ENCODE measurements at regions not wholly inside any gene's neighbourhood (a gene's known extent, or its start where the extent isn't known, plus 50 kb on each side); places are given as distances from the start of the nearest gene placed in this dataset.

DNA sequence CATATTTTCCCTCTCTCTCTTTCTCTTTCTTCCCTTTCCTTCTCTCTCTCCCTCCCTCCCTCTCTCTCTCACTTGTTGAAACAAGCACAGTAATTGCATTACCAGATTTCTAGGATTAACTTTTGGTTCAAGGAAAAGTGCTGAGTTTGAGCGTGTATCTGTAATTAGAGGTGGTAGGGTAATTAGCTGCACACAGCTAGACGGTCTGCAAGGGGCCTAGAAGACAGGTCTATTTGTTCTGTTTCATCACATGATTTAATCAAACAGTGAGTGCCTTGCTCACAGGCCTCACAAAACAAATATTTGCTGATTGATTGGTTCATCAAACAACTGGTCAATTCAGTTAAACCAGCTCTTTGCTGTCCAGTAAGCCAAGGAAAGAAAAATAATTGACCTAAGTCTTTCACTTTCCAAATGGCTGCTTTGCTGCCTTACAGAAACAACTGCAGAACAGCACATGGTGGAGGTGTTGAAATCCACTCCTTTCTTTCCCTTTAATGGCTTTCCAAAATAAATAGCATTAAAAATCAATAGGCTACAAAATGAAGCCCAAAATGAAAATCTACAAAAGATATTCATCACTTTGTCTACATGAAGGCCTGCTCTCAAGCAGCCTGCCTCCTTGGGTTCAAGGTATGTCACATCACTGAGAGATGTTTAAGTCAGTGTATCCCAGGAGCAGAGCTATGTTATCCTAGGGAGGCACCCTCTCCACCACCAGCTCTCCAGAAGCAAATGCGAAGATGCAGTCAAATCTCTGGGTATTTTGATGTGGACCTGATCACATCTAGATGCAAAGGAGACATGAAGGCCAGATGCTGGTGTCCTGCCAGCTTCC is 264.4 kb upstream of the SIX2 start:
- DNase-seq = peak; percentile 90

DNA sequence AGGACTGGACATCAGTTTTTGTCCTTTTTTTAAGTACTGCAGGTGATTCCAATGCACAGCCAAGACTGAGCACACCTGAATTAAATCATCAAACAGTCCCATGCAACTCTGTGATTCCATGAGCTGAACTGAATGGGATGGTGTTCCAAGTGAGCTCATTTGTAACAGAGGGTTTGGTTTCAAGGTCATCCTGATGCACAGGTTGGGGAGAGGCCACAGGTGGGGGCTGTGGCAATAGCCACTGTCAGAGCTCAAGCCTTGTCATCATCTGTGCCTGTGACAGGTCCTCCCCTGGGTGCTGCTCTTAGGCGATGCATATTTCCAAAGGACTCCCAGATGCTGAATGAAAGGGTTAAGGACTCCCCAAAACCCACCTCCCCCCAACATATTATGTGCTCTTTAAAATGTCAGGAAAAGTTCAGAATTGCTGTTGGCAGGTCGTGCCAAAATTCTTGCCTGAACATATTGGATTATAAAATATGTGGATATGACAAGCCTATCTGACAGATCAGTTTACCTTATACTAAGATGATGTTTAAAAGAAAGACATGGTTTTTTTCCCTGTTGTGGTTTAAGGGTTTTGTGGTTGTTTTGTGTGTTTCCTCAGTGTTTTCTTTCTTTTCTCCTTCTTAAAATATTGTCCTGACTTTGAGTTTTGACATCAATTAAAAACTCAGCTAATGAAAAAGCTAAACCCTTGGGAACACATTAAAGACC is 263.5 kb upstream of the SIX2 start:
- DNase-seq = no peak

DNA sequence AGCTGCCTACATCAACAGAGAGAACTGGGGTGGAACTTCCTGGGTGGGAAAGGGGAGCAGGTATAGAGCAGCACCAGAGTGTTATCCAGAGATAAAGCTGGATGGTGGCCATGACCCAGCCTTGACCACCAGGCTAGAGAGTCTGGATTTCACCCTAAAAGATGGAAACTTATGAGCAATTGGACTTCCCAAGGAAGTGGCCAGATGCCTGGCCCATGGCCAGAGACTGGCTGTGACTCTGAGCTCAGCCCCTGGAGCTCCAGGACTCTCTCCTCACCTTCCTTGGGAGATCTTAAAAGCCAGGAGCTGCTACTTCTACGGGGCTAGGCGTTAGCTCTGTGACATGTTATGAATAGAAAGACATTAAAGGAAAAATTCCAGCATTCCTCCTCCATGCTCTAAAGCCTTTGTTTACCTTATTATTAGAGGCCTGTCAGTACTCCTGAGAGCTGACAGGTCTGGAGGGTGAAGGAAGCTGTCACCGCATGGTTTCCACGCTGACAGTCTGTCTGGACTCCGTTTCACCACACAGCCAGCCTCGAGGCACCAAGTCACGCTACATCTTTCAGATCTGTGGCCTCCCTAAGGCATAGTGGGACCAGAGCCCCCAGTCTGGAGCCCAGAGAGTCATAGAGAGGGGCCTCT is 260.0 kb upstream of the SIX2 start:
- no peak for DNase-seq

DNA sequence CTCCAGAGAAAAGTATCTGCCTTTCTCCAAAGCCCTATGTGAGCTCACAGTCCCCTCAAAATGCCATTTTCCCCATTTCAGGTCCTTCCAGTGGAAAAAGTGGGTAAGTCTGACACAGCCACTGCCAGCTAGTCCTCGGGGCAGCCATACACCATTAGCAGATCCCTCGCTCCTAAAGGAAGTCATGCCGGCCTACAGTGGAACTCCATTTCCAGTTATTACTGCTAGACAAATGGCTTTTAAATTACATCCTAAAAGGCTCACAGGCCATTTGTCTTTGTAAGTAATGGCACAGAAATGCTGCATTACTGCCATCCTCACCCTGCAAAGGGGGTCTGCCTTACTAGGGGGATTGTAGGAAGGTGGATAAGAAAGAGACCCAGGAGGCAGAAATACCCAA is 259.4 kb upstream of the SIX2 start:
- DNase-seq = no peak

DNA sequence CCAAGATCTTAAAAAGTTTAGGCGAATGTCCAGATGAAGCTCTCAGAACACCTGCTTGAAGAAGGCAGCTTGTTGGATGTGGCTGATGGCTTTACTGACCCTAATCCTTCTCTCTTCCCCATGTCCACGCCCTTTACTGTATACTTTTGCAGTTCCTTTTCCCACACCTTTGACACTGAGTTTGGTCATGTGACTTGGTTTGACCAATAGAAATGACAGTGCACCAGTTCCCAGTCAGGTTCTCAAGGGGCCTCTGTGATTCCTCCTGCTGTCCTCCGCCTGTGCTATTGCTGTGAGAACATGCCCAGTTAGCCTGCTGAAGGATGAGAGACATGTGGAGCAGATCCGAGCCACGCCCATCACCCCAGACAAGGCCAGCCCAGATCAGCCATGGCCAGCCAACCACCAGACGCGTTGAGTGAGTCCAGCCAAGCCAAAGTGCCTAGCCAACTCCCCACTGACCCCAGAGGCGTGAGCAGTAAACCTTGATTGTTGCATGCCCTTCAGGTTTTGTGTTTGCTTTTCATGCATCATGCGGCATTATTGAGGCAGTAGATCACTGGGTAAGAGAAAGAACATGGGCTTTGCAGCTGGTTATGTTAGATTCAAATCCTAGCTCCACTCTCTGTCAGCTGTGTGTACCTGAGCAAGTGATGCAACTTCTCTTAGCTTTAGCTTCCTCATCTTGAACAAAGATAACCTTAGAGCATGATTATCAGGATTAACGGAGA is 258.0 kb upstream of the SIX2 start:
- no peak for DNase-seq

DNA sequence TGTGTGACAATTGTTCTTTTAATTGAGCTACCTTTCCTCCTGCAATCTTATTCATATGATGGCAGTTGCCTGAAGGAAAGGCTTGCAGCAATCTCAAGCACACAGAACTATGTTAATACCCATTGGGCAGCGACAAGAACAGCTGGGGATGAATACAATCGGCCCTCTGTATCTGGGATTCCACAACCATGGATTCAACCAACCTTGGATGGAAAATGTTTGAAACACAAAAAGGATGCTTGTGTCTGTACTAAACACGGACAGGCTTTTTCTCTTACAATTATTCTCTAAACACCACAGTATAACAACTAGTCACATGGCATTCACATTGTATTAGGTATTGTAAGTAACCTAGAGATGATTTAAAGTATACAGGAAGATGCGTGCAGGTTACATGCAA is 256.1 kb upstream of the SIX2 start:
- no peak for DNase-seq

DNA sequence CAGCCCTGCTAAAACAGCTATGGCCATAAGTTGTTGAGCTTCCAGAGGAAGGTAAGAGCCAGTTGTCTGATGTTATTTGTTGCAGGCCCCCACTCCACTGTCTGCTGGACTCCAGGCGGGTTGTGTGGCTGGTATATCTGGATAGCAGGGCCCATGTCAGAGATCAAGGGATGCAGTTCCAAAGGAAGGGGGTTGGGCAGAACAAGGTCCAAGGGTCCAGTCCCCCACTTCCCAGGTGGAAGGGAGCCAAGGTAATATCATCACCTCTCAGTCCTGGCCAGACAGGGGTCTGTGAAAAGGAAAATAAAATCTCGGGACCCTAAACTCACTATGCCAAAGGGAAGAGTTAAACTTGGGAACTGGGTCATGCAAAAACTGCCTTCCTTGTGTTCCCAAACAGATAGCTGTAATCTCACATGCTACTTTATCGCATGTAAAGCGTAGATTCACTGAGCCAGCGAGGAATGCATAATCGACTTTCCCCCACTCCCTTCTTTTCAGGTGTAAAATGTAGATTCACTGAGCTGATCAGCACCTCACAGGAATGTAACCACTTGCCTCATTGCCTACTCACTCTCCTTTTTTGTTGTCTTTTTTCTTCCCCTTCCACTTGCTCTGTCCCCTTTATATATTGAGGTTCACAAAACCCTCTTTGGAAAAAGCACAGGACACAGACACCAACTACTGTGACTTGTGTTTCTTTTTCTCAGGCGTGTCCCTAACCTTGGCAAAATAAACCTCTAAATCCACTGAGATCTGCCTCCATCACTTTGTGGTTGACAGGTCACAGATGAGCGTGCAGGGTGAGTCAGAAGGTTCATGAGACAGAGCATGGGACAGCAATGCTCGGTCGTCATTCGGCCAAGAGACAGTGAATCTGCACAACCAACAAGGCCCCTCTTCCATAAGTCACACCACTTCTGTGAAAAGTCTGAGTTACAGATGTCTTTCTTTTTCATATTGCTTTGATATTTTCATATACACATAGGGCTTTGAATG is 255.3 kb upstream of the SIX2 start:
- DNase-seq = no peak

DNA sequence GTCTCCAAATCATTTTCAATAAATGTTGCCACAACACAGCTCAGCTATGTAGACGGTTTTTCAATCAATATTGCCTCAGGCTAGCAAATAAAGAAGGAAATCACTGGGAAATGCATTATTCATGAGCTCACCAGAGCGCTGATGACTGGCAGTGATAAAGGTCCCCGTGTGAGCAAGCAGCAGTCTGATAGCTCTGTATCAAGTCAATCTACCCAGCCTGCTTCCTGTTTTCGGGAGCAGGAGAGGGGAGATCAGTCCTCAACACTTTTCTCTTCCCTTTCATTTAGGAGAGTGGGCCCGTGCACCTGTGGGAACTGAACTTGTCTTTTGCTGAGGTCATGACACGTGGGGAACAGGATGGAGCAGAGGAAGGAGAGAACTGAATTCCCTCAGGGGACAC is 253.9 kb upstream of the SIX2 start:
- no peak for DNase-seq

DNA sequence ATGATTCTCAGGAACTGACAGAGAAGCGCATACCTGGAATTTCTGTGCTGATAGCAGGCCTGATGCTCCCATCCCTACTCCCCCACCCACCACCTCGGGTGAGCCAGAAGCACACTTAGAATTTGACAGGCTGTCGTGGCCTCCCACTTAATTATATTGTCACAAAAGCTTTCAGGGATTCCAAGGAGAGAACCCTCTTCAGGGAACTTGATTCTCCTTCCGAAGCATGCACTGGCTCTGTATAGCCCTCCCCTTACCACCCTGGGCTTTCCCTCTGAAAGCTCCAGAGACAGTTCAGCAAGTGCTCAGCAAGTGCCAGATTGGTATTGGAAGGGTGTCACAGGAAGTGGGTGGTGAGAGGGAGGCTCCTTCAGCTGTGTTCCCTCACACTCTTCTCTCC is 252.5 kb upstream of the SIX2 start:
- DNase-seq = no peak

DNA sequence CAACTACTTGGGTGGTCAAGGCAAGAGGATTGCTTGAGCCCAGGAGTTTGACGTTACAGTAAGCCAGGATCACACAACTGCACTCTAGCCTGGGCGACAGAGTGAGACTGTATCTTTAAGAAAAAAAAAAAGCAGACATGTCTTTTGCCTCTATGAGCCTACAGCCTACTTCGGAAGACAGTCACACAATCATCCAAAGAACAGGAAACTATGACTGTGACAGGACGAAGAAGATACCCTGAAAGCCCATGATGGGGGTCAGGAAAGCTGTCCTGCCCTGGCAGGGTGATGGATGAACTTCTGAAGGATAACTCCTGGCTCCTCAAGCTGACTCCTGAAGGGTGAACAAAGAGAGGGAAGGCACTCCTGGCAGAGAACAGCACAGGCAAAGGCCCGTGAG is 251.7 kb upstream of the SIX2 start:
- no peak for DNase-seq

DNA sequence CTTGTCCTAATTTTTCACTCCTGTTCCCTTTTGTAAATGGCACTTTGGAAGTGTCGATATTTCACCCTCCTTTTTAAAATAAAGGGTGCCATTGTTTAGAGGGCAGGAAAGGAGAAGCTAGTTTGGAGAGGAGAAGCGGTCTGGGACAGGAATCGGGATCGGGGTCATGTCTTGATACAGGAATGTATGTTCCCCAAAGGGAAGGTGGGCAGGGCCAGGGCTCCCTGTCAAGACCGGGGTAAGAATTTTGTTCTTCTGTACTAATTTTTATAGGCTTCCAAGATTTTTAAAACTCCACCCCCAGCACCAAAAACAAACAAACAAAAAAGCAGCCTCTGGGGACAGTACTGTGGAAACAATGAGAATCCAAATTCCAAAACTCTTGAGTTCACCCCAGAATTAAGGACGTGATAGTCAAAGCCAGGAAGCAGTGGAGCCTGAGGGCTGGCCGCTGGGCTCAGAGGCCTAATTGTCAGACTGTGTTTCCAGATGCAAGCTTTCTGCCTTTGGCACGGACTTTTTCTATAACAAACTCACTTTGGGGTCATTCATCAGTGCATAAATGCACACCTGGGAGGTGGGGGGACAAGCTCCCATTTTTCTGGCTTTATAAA is 250.4 kb upstream of the SIX2 start:
- DNase-seq = no peak

DNA sequence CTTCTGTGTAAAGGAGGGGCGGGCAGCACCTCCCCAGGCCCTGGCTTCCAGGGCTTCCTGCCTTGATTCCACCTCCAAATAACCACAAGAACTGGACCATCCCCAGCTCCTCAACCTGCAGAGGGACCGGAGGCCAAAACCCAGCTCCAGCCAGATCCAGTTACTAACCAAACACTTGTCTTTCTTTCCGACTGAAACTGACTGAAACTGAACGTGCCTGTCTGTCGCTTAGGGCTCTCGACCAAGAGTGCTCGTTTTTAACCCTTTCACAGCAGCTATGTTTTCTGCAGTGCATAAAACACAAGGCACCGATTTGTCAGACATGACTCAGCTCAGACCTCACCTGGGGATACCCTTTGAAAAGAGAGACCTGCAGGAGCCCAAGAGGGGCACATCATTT is 249.9 kb upstream of the SIX2 start:
- no peak for DNase-seq

DNA sequence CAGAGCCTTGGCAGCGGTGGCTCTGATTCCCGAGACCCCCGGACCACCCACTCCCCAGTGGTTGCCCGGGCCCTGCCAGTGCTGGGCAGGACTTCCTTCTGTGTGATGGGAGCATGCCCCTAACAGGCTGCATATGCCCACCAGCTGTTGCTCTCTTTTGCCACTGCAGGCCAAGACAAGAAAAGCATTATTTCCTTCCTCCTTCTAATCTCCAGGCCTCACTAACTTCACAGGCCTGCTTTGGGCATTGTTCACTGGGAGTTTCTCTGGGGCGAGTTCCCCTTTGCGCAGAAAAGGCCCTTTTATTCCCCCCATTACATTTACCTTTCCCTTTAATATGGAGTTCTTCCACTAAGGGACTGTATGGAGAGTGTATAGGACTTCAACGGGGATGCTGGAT is 249.1 kb upstream of the SIX2 start:
- DNase-seq = peak; percentile 6

DNA sequence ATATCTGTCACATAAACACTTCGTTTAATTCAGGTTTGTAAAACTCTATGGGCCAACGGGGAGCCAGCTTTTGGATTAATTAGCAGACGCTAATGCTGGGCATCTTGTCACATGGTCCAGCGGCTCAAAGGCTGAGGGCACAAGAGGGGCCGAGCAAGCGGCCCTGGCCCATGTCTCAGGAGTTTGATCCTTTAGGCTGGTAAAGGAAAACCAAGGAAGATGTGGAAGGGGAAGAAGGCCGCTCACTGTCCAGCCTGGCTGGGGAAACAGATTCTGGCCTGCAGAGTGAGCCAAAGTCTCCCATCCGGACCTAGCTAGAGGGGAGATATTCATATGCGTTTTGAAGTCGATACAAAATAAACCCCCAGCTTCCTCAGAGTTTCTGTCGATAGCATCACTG is 248.6 kb upstream of the SIX2 start:
- no peak for DNase-seq

DNA sequence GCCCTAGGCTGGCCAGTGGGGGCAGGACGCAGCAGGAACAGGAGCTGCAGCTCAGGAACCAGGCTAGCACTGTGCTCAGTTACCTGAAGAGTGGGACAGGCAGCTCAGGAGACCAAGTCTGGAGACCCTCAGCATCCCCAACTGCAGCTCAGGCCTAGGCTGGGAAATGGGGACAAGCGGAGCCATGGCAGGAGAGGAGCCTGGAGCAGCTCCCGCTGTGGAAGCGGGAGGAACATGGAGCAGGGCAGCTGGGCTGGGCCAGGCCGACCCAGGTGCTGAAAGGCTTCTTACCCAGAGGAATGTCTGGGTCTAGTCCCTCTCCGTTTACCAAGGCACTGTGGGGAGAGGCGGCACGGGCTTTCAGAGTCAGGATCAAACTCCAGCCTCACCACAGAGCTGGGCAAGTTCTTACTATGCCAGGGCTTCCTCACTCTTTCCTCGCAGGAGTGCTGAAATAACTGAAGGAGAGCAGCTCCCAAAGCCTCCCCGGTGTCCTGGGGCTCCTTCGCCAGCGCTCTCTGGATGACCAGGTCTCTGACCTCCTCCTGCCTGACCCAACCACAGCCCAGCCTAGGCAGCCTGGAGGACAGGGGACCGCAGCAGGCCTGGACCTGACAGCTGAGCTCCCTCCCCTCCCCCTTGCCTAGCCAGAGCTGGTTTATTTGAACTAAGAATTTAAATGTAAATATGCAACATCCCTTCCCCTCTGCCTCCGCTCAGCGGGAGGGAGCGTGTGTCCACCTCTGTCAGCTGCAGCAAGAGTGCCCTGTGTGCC is 247.8 kb upstream of the SIX2 start:
- no peak for DNase-seq

DNA sequence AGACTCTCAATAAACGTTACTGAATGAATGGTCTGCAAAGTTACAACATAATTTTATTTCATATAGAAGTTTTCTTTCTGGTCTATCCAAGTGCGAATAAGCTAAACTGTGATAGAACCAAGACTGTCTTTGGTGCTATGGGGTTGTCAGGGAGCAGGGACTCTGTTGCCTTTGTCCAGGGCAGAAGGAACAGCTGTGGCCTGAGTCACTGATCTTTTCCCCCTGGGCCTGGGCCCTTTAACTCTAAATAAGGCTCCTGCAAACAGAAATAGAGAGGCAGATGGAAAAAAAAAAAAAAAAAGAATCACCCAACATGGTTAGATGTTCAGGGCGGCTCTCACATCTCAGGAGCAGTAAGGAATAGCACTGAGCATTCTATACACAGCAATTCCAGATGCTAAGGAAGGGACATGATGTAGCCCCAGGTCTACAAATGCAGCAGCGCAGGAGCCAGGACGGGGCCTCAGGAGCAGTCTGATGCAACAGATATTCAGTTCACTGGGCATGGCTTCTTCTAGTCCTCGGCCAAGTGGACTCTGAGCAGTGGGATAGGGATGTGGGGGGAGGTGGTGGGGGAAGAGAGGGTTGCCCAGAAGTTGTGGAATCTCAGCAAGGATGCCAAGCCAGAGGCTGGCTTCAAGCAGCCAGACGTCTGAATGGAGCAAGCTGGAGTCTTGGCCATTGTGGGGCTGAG is 247.1 kb upstream of the SIX2 start:
- no peak for DNase-seq

DNA sequence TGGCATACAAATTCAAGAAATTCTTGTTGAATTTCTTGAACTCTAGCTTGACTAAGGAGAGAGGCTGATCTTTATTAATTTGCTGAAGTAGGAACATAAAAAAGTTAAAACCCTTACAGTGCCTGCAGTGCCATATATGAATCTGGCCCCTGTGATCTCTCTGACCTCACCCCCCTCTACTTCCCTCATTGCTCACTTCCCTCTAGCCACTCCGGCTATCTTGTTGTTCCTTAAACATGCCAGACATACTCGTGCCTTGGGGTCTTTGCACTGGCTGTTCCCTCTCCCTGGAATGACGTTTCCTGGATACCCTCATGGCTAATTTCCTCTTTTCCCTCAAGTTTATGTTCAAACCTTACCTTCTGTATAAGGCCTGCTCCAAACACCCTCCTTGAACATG is 246.3 kb upstream of the SIX2 start:
- no peak for DNase-seq

DNA sequence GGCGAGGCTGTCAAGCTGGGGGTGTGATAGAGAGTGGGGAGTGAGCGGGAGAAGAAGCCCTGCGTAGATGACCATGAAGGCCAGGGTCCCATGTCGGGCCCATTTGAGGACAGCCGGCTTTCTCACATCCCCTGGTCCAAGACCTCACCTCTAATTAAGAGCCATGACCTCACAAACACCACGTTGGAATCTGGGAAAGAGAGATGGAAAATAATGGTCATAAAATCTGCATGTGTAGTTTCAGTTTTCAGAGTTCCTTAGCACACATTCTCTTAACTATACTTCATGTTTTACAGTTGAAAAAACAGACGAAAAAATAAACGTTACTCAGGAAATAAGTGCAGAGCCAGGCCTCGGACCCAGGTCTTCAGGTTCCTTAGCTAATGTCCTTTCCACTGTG is 244.8 kb upstream of the SIX2 start:
- no peak for DNase-seq

DNA sequence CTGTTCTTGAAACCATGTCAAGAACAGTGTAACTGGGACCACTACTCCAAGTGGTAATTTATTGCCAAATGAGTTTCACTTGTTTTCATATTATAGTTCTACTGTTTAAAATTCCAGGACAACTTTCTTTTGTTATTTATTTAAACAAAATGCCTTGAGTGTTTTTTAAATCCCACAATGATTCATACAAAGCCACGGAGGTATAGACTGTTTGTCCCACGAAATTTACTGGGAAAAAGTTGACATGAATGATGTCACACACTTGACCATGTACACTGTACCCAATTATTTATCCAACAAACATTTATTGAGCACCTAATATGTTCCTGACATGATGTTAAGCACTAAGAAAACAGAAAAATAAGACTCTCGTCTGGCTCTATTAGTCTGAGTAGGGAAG is 243.9 kb upstream of the SIX2 start:
- DNase-seq = no peak

DNA sequence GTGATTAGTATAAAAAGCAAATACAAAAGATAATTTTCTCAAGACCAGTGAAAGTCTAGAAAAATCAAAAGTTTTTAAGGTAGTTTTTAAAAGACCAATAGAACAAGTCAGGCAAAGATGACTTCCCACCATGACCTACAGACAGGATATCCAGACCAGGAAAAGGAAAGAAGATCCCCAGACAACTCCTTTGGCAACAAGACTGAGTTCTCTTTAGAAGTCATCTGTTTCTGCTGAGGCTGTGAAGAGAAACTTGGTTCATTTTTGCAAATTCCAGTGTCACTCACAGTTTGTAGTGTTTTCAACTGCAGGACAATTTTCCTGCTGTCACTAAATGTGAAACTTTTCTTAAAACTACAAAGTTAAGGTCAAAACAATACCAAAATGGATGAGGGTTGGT is 240.9 kb upstream of the SIX2 start:
- DNase-seq = no peak

Data from NCI-H82 (cell line).